ENCODE measurements at regions not wholly inside any gene's neighbourhood (a gene's known extent, or its start where the extent isn't known, plus 50 kb on each side); places are given as distances from the start of the nearest gene placed in this dataset.

DNA sequence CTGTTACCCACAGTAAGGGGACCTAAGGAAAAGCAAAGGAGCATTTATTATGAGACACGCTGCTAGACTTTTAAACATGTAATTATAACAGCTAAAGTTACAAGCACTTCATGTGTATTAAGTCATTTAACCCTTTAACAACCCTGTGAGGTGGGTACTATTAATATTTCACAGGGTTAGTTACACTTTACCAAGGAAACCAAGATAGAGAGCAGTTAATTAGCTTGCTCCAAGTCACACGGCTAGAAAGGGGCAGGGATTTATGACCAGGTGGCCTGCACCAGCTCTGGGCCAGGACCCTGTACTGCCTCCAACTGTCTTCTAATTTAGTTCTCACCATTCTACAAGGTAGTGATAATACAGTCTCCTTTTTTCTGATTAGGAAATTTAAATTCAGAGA, 74.9 kb downstream of the RPL27A start:
- intact Hi-C loops (cut with DNase I), result no loop called here
- no peak for TF ChIP-seq POLR2AphosphoS5 (IDR thresholded peaks at IDR 0.05)
- TF ChIP-seq, protein P1, sequence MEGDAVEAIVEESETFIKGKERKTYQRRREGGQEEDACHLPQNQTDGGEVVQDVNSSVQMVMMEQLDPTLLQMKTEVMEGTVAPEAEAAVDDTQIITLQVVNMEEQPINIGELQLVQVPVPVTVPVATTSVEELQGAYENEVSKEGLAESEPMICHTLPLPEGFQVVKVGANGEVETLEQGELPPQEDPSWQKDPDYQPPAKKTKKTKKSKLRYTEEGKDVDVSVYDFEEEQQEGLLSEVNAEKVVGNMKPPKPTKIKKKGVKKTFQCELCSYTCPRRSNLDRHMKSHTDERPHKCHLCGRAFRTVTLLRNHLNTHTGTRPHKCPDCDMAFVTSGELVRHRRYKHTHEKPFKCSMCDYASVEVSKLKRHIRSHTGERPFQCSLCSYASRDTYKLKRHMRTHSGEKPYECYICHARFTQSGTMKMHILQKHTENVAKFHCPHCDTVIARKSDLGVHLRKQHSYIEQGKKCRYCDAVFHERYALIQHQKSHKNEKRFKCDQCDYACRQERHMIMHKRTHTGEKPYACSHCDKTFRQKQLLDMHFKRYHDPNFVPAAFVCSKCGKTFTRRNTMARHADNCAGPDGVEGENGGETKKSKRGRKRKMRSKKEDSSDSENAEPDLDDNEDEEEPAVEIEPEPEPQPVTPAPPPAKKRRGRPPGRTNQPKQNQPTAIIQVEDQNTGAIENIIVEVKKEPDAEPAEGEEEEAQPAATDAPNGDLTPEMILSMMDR (IDR thresholded peaks at IDR 0.05), result no peak
- no peak for TF ChIP-seq EP300 (IDR thresholded peaks at IDR 0.05)
- no peak for TF ChIP-seq POLR2A (IDR thresholded peaks at IDR 0.05)
- Histone ChIP-seq H3K27ac (peak overlapping the region; percentile 70 to 97 (median 88)), H3K27me3 (no peaks in the 10 kb centered on the region), H3K4me3 (no peak overlapping the region), H3K36me3 (no peaks in the 10 kb centered on the region), H3K4me1 (peaks cover 3 to 73% (median 70%) of the 10 kb centered on the region in 4 donors), H3K9me3 (peaks cover 0 to 2% (median 0%) of the 10 kb centered on the region in 4 donors)
- WGBS, 2 donors, result 16 to 57% methylated on average over 2 of the region's 2 CpGs
- peak; percentile 54 for DNase-seq

DNA sequence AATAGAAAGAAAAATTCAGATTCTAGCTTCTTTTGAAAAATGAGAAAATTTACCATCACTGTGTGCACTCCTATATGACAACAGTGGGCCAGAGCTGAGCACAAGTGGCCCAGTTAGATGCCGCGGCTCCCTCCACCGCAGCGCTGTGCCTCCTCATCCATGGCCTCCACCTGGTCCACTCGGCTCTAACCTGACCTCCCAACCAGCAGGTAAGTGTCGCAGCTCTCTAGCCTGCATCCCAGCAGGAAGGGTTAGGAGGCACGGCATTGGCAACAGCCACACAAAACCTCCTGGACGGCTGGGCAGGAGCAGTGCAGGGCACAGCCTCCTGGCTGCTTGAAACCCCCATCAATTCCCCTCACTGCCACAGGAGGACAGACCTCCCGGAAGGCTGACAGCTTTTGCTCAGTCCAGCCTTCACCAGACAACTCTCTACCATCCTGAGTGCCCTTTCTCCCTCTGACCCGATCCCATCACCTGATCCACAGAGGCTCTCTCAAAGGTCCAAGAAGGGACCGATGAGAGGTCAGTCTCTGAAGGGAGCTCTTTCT, 76.1 kb downstream of the RPL27A start:
- no peaks in the 10 kb centered on the region for H3K36me3 ChIP-seq
- no peaks in the 10 kb centered on the region for H3K27me3 ChIP-seq
- no peak overlapping the region for H3K4me3 ChIP-seq
- H3K9me3 ChIP-seq, result no peaks in the 10 kb centered on the region
- peaks cover 3 to 85% (median 80%) of the 10 kb centered on the region in 4 donors for H3K4me1 ChIP-seq
- intact Hi-C loops (cut with DNase I), result no loop called here
- 92 to 95% methylated on average over 11 of the region's 11 CpGs for WGBS, 2 donors
- H3K27ac ChIP-seq, result peak overlapping the region; percentile 70 to 97 (median 88)
- peak; percentile 57 for DNase-seq
- TF ChIP-seq POLR2AphosphoS5 (IDR thresholded peaks at IDR 0.05), result no peak
- TF ChIP-seq, protein P1 (IDR thresholded peaks at IDR 0.05), result no peak
- TF ChIP-seq EP300 (IDR thresholded peaks at IDR 0.05), result no peak
- TF ChIP-seq POLR2A (IDR thresholded peaks at IDR 0.05), result no peak

DNA sequence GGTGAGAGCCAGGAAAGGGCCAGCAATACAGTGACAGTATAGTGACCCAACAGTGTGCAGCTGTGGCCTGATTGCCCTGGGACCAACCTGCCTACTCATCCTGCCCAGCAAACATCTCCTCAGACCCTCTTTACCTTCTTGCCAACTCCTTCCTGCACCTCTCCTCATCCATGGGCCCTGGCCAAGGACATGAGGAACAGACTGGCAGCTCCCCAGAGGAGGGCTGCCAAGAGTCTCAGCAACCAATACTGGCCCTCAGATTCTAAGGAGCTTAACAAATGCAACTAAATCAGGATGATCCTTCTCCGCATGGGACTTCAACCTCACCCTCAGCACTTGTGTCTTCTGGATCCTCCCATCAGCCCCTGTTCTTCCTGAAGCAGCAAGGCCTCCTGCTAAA, 77.0 kb downstream of the RPL27A start:
- 72 to 88% methylated on average over 1 of the region's 1 CpG for WGBS, 2 donors
- Histone ChIP-seq H3K4me3 (no peak overlapping the region), H3K4me1 (peaks cover 3 to 93% (median 86%) of the 10 kb centered on the region in 4 donors), H3K36me3 (no peaks in the 10 kb centered on the region), H3K27ac (peak overlapping the region; percentile 70 to 97 (median 88)), H3K9me3 (no peaks in the 10 kb centered on the region), H3K27me3 (no peaks in the 10 kb centered on the region)
- intact Hi-C loops (cut with DNase I), result loop anchor here (5.0 kb wide), 2 partner anchors 32 to 48 kb away; no protein-coding TSS in a partner anchor
- peak; percentile 90 for DNase-seq
- TF ChIP-seq POLR2A (IDR thresholded peaks at IDR 0.05) (no peak), POLR2AphosphoS5 (IDR thresholded peaks at IDR 0.05) (peak; percentile 30 to 59 (median 46))

DNA sequence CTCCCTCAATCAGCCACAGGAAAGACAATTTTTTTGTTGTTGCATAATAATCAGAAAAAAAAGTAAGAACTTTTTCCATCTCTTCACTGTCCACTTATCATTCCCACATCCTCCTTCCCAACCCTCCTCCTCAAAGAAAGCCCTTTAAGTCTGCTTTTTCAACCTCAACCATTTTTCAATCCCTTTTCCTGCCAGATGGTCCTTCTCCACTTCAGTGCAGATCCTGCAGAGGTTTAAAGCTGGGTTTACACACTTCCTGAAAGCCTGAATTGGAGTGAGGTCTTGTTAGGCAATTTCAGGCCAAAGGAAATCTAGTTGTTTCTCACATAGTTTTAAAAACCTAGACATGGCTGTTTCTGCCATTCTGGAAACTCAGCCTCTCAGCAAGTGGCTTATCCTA, 78.3 kb downstream of the RPL27A start:
- Histone ChIP-seq H3K27ac (peak overlapping the region; percentile 70 to 97 (median 88)), H3K9me3 (no peaks in the 10 kb centered on the region), H3K4me1 (peaks cover 3 to 99% (median 93%) of the 10 kb centered on the region in 4 donors), H3K36me3 (no peaks in the 10 kb centered on the region), H3K27me3 (no peaks in the 10 kb centered on the region), H3K4me3 (no peak overlapping the region)
- DNase-seq, result peak; percentile 40
- TF ChIP-seq EP300 (IDR thresholded peaks at IDR 0.05) (no peak), POLR2A (IDR thresholded peaks at IDR 0.05) (no peak), POLR2AphosphoS5 (IDR thresholded peaks at IDR 0.05) (peak in 2 of 4 donors; percentile 13 to 42)
- TF ChIP-seq, protein P1 (IDR thresholded peaks at IDR 0.05), result no peak
- intact Hi-C loops (cut with DNase I), result loop anchor here (5.0 kb wide), 2 partner anchors 34 to 46 kb away; no protein-coding TSS in a partner anchor

DNA sequence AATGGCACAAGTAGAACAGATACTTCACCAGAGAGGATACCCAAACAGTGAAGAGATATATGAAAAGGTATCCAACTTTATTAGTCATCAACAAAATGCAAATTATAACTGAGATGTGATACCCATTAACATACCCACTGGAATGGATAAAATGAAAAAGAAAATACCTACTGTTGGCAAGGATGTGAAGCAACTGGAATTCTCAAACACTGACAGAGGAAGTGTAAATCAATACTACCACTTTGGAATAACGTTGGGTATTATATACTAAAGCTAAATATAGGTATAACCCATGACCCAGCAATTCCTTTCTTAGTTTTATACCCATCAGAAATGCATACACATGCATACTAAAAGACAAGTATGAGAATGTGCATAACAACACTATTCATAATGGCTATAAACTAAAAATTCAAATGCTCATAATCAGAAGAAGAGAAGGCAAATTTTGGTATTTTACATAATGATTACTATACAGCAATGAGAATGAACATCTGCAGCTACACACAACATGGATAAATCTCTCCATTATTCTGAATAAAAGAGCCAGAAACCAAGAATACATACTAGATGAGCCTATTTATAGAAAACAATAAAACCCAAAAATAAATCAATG, 80.6 kb downstream of the RPL27A start:
- intact Hi-C loops (cut with DNase I), result loop anchor here (5.0 kb wide), 2 partner anchors 36 to 44 kb away; no protein-coding TSS in a partner anchor
- Histone ChIP-seq H3K36me3 (no peaks in the 10 kb centered on the region), H3K4me1 (peaks cover 3 to 99% (median 93%) of the 10 kb centered on the region in 4 donors), H3K27me3 (no peaks in the 10 kb centered on the region), H3K27ac (peak overlapping the region; percentile 70 to 97 (median 88)), H3K9me3 (no peaks in the 10 kb centered on the region), H3K4me3 (no peak overlapping the region)
- WGBS, 2 donors, result 0 to 25% methylated on average over 1 of the region's 1 CpG
- no peak for DNase-seq
- TF ChIP-seq POLR2AphosphoS5 (IDR thresholded peaks at IDR 0.05), result no peak
- TF ChIP-seq POLR2A (IDR thresholded peaks at IDR 0.05), result no peak
- TF ChIP-seq, protein P1 (IDR thresholded peaks at IDR 0.05), result no peak
- TF ChIP-seq EP300 (IDR thresholded peaks at IDR 0.05), result no peak

Data from sigmoid colon (tissue), 6 donors.